ENCODE measurements at regions not wholly inside any gene's neighbourhood (a gene's known extent, or its start where the extent isn't known, plus 50 kb on each side); places are given as distances from the start of the nearest gene placed in this dataset.
"Not testable (repeated sequence)": the region's sequence is repeated elsewhere in the genome, so short reads cannot be mapped to it uniquely, and the experiment has no call there.

GRCh38 chr11:134944131-134944530 is 532.1 kb upstream of the B3GAT1 start:
- Histone ChIP-seq H3K27ac (no peak overlapping the region), H3K4me3 (no peak overlapping the region), H3K9me3 (no peaks in the 10 kb centered on the region), H3K4me1 (peaks cover 0 to 6% (median 0%) of the 10 kb centered on the region in 3 donors), H3K27me3 (peaks cover 29% of the 10 kb centered on the region), H3K36me3 (no peaks in the 10 kb centered on the region)
- no peak for ATAC-seq
- TF ChIP-seq POLR2A (IDR thresholded peaks at IDR 0.05) = no peak
- TF ChIP-seq EP300 (IDR thresholded peaks at IDR 0.05) = no peak
- TF ChIP-seq POLR2AphosphoS5 (IDR thresholded peaks at IDR 0.05) = no peak
- no peak for TF ChIP-seq CTCF (IDR thresholded peaks at IDR 0.05)
- WGBS, 2 donors (ENCODE audit: low coverage in 1 of 2) = 93 to 100% methylated on average over 1 to 2 of the region's 5 CpGs

- 75 to 100% methylated on average over 2 of the region's 6 CpGs for WGBS, 2 donors (ENCODE audit: low coverage in 1 of 2)
- H3K4me3 ChIP-seq = no peak overlapping the region
- H3K27me3 ChIP-seq = peaks cover 29% of the 10 kb centered on the region
- no peaks in the 10 kb centered on the region for H3K36me3 ChIP-seq
- TF ChIP-seq POLR2AphosphoS5 (IDR thresholded peaks at IDR 0.05) (no peak), EP300 (IDR thresholded peaks at IDR 0.05) (no peak), CTCF (IDR thresholded peaks at IDR 0.05) (no peak), POLR2A (IDR thresholded peaks at IDR 0.05) (no peak)
- no peak overlapping the region for H3K27ac ChIP-seq
- no peak for ATAC-seq
- no peaks in the 10 kb centered on the region for H3K9me3 ChIP-seq
- no peaks in the 10 kb centered on the region for H3K4me1 ChIP-seq
Measured at GRCh38 chr11:134943544-134943943, 531.5 kb upstream of the B3GAT1 start.

GRCh38 chr11:134942681-134943080 is 530.6 kb upstream of the B3GAT1 start:
- Histone ChIP-seq H3K36me3 (no peaks in the 10 kb centered on the region), H3K4me3 (no peak overlapping the region), H3K9me3 (no peaks in the 10 kb centered on the region), H3K27me3 (peaks cover 24% of the 10 kb centered on the region), H3K4me1 (no peaks in the 10 kb centered on the region), H3K27ac (no peak overlapping the region)
- TF ChIP-seq EP300 (IDR thresholded peaks at IDR 0.05) (no peak), POLR2AphosphoS5 (IDR thresholded peaks at IDR 0.05) (no peak), CTCF (IDR thresholded peaks at IDR 0.05) (no peak), POLR2A (IDR thresholded peaks at IDR 0.05) (no peak)
- ATAC-seq = no peak
- 42 to 44% methylated on average over 10 to 12 of the region's 12 CpGs for WGBS, 2 donors (ENCODE audit: low coverage in 1 of 2)

GRCh38 chr11:134941936-134942600 is 530.0 kb upstream of the B3GAT1 start:
- H3K36me3 ChIP-seq, H3K4me1 ChIP-seq, ATAC-seq, H3K27ac ChIP-seq, H3K4me3 ChIP-seq, H3K9me3 ChIP-seq: not testable (repeated sequence)
- H3K27me3 ChIP-seq = peaks cover 22% of the 10 kb centered on the region
- WGBS, 2 donors (ENCODE audit: low coverage in 1 of 2) = 60 to 88% methylated on average over 1 to 7 of the region's 18 CpGs

- WGBS, 2 donors (ENCODE audit: low coverage in 1 of 2) = 100% methylated on average over 2 of the region's 5 CpGs; no CpG with 5 or more reads in 1 of the 2 donors
- Histone ChIP-seq H3K27me3 (peaks cover 22% of the 10 kb centered on the region), H3K9me3 (no peaks in the 10 kb centered on the region), H3K27ac (no peak overlapping the region), H3K4me1 (no peaks in the 10 kb centered on the region), H3K36me3 (no peaks in the 10 kb centered on the region), H3K4me3 (no peak overlapping the region)
- no peak for TF ChIP-seq EP300 (IDR thresholded peaks at IDR 0.05)
- TF ChIP-seq POLR2A (IDR thresholded peaks at IDR 0.05) = no peak
- TF ChIP-seq POLR2AphosphoS5 (IDR thresholded peaks at IDR 0.05) = no peak
- no peak for TF ChIP-seq CTCF (IDR thresholded peaks at IDR 0.05)
- ATAC-seq = no peak
Measured at GRCh38 chr11:134941326-134941725, 529.3 kb upstream of the B3GAT1 start.
